Tibial nerve (tissue), 4 donors: ENCODE measurements at regions not wholly inside any gene's neighbourhood (a gene's known extent, or its start where the extent isn't known, plus 50 kb on each side); places are given as distances from the start of the nearest gene placed in this dataset.

Experiments
- DNase-seq, 2 donors: peaks; one replicate each; pipeline ENCODE4 v3.0.0-alpha.2; 2019; ENCODE audit warnings: low spot score in 2 of 2
- H3K27ac ChIP-seq, 4 donors: fragments of 200-600 bp; sonication (generic) in 3 of 4; one replicate each; pipeline ENCODE4 v1.5.1; 2017 to 2019; ENCODE audit warnings: mild to moderate bottlenecking in 1 of 4
- H3K27me3 ChIP-seq, 2 donors: fragments of 200-600 bp; sonication (generic) in 1 of 2; one replicate each; pipeline versions ENCODE4 v1.5.1 to v1.6.0; 2017 to 2019
- H3K36me3 ChIP-seq, 3 donors: fragments of 200-600 bp; sonication (generic); one replicate each; pipeline ENCODE4 v1.5.1; 2018 to 2019
- H3K4me1 ChIP-seq, 4 donors: fragments of 200-600 bp; sonication (generic) in 3 of 4; one replicate each; pipeline ENCODE4 v1.5.1; 2017 to 2019
- H3K4me3 ChIP-seq, 4 donors: fragments of 200-600 bp; sonication (generic) in 3 of 4; one replicate each; pipeline ENCODE4 v1.5.1; 2017 to 2019; ENCODE audit warnings: mild to moderate bottlenecking in 1 of 4, moderate library complexity in 1 of 4
- H3K9me3 ChIP-seq, 4 donors: fragments of 200-600 bp; sonication (generic) in 3 of 4; one replicate each; pipeline ENCODE4 v1.5.1; 2017 to 2019
- EP300 ChIP-seq, 2 donors: sonication (generic); formaldehyde crosslinking; IDR thresholded peaks; one replicate each; pipeline ENCODE4 v1.6.1; 2017; ENCODE audit warnings: antibody characterized with exemption in 2 of 2, mild to moderate bottlenecking in 1 of 2
- POLR2A ChIP-seq, 2 donors: fragments of 450-650 bp; IDR thresholded peaks; one replicate each; pipeline ENCODE4 v1.6.1; 2017; ENCODE audit warnings: antibody characterized with exemption in 2 of 2, mild to moderate bottlenecking in 2 of 2, moderate library complexity in 2 of 2
- WGBS, 2 donors: methylation state at CpG; one replicate each; pipeline ENCODE4 v1.1.5; 2018; 5-methylcytosine and 5-hydroxymethylcytosine counted together
- TF ChIP-seq, protein P1 (sequence below), 5 experiments: fragments of 200-600 bp in 3 of 5; fragments of 450-650 bp in 2 of 5; sonication (generic) in 3 of 5; IDR thresholded peaks; one replicate each; pipeline ENCODE4 v1.5.1; 2016 to 2019; ENCODE audit warnings: antibody characterized with exemption in 5 of 5, mild to moderate bottlenecking in 3 of 5, moderate library complexity in 2 of 5

DNA sequence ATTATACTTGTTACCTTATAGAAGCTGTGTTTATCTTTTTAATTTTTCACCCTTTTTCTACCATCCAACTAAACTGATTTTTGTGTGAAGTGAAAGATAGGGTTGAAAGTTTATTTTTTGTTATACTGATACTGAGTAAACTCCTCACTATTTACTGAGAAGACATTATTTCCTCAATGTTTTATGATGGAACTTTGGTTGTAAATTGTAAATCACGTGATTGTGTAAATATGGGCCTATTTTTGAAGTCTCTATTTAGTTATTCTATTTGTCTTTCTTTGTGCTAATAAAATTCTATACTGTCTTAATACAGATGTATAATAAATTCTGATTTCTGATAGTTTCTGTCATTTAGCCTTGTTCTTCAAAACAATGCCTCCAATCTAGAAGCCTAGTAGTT lies 697.2 kb upstream of the SLC8A1 start:
- Histone ChIP-seq H3K27me3 (no peaks in the 10 kb centered on the region), H3K4me3 (no peak overlapping the region), H3K36me3 (no peaks in the 10 kb centered on the region), H3K9me3 (no peaks in the 10 kb centered on the region), H3K4me1 (no peaks in the 10 kb centered on the region), H3K27ac (no peak overlapping the region)
- WGBS, 2 donors, result 75 to 84% methylated on average over 1 of the region's 1 CpG
- no peak for DNase-seq
- TF ChIP-seq EP300 (IDR thresholded peaks at IDR 0.05), result no peak
- TF ChIP-seq, protein P1, sequence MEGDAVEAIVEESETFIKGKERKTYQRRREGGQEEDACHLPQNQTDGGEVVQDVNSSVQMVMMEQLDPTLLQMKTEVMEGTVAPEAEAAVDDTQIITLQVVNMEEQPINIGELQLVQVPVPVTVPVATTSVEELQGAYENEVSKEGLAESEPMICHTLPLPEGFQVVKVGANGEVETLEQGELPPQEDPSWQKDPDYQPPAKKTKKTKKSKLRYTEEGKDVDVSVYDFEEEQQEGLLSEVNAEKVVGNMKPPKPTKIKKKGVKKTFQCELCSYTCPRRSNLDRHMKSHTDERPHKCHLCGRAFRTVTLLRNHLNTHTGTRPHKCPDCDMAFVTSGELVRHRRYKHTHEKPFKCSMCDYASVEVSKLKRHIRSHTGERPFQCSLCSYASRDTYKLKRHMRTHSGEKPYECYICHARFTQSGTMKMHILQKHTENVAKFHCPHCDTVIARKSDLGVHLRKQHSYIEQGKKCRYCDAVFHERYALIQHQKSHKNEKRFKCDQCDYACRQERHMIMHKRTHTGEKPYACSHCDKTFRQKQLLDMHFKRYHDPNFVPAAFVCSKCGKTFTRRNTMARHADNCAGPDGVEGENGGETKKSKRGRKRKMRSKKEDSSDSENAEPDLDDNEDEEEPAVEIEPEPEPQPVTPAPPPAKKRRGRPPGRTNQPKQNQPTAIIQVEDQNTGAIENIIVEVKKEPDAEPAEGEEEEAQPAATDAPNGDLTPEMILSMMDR (IDR thresholded peaks at IDR 0.05), result no peak
- no peak for TF ChIP-seq POLR2A (IDR thresholded peaks at IDR 0.05)

- no peak overlapping the region for H3K27ac ChIP-seq
- no peak overlapping the region for H3K4me3 ChIP-seq
- H3K27me3 ChIP-seq, result no peaks in the 10 kb centered on the region
- H3K36me3 ChIP-seq, result no peaks in the 10 kb centered on the region
- no peak for DNase-seq
- H3K9me3 ChIP-seq, result no peaks in the 10 kb centered on the region
- 82 to 84% methylated on average over 4 of the region's 4 CpGs for WGBS, 2 donors
- H3K4me1 ChIP-seq, result no peaks in the 10 kb centered on the region
- TF ChIP-seq, protein P1 (IDR thresholded peaks at IDR 0.05), result no peak
- TF ChIP-seq POLR2A (IDR thresholded peaks at IDR 0.05) (no peak), EP300 (IDR thresholded peaks at IDR 0.05) (no peak)
Observed at GRCh38 chr2:41151746-41152145, 699.9 kb upstream of the SLC8A1 start.

DNA sequence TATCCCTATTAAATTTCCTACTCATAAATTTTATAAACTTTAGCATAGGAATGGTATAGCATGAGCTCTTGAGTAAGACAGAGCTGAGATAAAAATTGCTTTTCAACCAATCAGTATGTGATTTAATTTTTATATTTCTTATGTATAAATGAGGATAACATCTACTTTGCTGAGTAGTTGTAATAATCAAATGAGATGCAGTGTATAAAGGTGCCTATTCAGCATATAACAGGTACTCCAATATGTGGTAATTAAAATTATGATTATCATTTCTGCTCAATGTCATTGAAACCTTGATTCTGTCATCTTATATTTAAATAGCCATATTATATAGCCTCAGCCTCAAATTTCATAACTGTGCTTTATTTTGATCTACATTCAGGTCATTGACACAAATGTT lies 700.4 kb upstream of the SLC8A1 start:
- Histone ChIP-seq H3K9me3 (no peaks in the 10 kb centered on the region), H3K27me3 (no peaks in the 10 kb centered on the region), H3K4me1 (no peaks in the 10 kb centered on the region), H3K4me3 (no peak overlapping the region), H3K27ac (no peak overlapping the region), H3K36me3 (no peaks in the 10 kb centered on the region)
- no peak for DNase-seq
- TF ChIP-seq POLR2A (IDR thresholded peaks at IDR 0.05) (no peak), EP300 (IDR thresholded peaks at IDR 0.05) (no peak)
- TF ChIP-seq, protein P1 (IDR thresholded peaks at IDR 0.05), result no peak

DNA sequence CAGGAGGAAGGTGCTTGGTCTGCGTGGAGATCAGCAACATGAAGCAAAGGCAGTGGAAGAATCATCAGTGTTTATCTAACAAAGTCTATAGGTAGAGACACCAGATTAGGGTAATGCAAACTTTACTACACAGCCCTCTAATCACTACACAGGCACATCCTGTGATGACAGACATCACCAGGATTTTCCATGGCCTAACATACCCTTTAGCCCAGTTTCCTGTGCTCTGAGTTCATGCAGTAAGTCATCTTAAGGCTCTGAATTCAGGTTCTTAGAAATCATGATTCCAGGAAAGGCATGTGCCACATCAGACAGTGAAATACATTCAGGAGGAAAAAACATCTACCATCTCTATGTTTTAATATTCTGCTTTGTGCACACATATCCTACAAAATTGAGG lies 708.5 kb upstream of the SLC8A1 start:
- H3K4me3 ChIP-seq, result no peak overlapping the region
- no peaks in the 10 kb centered on the region for H3K36me3 ChIP-seq
- TF ChIP-seq EP300 (IDR thresholded peaks at IDR 0.05) (no peak), POLR2A (IDR thresholded peaks at IDR 0.05) (no peak)
- TF ChIP-seq, protein P1 (IDR thresholded peaks at IDR 0.05), result no peak
- no peaks in the 10 kb centered on the region for H3K9me3 ChIP-seq
- no peaks in the 10 kb centered on the region for H3K4me1 ChIP-seq
- 59 to 83% methylated on average over 1 of the region's 1 CpG for WGBS, 2 donors
- H3K27ac ChIP-seq, result no peak overlapping the region
- no peaks in the 10 kb centered on the region for H3K27me3 ChIP-seq
- no peak for DNase-seq

DNA sequence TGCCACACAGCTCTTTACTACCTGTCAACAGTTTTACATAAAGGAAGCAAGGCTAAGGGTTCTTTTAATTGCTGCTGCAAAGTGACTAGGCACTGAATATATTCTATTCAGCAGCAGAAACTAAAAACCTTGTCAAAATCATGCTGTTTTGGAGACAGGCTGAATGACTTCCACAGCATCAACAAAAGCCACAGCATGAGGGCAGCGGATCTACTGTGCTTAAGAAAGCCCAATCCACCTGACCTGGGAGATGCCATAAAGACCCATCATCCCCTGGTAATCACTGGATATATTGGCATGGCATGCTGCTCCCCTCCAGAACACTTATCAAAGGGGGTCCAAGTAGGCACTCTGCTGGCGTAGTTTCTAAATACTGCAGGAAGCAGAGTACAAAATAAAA lies 715.1 kb upstream of the SLC8A1 start:
- Histone ChIP-seq H3K4me1 (no peaks in the 10 kb centered on the region), H3K27me3 (no peaks in the 10 kb centered on the region), H3K9me3 (no peaks in the 10 kb centered on the region), H3K36me3 (no peaks in the 10 kb centered on the region), H3K4me3 (no peak overlapping the region), H3K27ac (no peak overlapping the region)
- TF ChIP-seq POLR2A (IDR thresholded peaks at IDR 0.05) (no peak), EP300 (IDR thresholded peaks at IDR 0.05) (no peak)
- TF ChIP-seq, protein P1 (IDR thresholded peaks at IDR 0.05), result no peak
- 86 to 94% methylated on average over 2 of the region's 2 CpGs for WGBS, 2 donors
- DNase-seq, result no peak
